22Rv1 (cell line): ENCODE measurements at regions not wholly inside any gene's neighbourhood (a gene's known extent, or its start where the extent isn't known, plus 50 kb on each side); places are given as distances from the start of the nearest gene placed in this dataset.

ENCODE experiments used
- CTCF ChIP-seq: fragments of 450-650 bp; IDR thresholded peaks from 2 replicates; pipeline ENCODE4 v1.5.1; 2017; ENCODE audit warnings: mild to moderate bottlenecking
- ZFX ChIP-seq: fragments of 450-650 bp; IDR thresholded peaks from 2 replicates; pipeline ENCODE4 v1.6.1; 2017; ENCODE audit warnings: antibody characterized with exemption, borderline replicate concordance

- TF ChIP-seq CTCF (no peak), ZFX (no peak)
These were observed 104.4 kb upstream of the ESX1 start for GRCh38 chrX:104359124-104359523.
